GM18498 (cell line): ENCODE measurements at regions not wholly inside any gene's neighbourhood (a gene's known extent, or its start where the extent isn't known, plus 50 kb on each side); places are given as distances from the start of the nearest gene placed in this dataset.
"Not testable (repeated sequence)": the region's sequence is repeated elsewhere in the genome, so short reads cannot be mapped to it uniquely, and the experiment has no call there.

ENCODE experiments used
- ATAC-seq: cut with Tn5 transposase; IDR thresholded peaks from one replicate; pipeline ENCODE4 v1.9.1; 2021; ENCODE audit warnings: mild to moderate bottlenecking, moderate library complexity; ENCODE audit not compliant: unreplicated experiment

DNA sequence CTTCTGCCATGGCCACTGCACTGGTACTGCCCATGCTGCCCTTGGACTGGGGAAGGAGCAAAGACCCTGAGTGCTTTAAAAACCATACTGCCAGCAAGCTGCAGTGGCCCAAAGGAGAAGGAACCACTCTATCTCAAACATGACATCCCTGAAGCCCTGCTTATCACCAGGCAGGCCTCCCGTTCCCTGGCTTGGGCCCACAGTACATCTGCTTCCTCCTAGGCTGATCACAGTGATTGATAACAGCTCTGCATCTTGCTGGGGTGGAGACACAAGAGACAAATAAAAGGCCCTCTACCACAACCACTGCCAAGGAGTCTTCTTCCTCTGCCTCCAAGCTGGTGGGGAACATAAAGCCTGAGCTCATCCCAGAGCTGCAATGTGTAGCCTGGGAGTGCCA, 567.5 kb downstream of the TRHDE start:
- no peak for ATAC-seq

DNA sequence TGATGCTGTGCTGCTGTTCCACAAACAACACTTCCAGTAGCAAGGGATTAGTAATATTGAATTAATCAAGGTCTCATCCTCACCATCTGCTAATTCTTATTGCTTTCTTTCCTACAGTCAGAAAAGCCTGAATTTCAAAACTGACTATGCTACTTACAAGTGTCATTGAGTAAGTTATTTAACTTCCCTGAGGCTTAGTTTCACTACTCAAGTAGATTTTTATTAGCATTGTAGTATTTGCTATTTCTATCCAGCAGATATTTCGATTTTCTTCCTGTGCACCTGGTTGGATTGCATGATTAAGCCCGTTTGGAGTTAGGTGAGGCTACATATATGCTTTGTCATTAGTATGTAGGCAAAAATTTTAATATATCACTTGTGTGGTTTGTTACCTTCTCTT, 591.5 kb downstream of the TRHDE start:
- no peak for ATAC-seq

DNA sequence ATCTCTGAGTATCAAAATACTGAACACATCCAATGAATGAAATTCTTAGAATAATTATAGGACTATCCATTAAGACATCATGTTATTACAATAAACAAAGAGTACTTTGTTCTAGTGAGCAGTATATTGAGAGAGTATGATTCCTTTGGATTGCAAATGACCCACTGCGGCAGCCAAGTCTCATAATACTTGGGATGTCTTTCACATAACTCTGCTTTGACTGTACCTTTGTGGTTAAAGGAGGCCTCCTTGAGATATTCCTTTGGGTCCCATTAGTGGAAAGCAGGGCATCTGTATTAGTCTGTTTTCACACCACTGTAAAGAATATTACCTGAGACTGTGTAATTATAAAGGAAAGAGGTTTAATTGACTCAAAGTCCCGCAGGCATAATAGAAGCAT, 593.8 kb downstream of the TRHDE start:
- no peak for ATAC-seq

DNA sequence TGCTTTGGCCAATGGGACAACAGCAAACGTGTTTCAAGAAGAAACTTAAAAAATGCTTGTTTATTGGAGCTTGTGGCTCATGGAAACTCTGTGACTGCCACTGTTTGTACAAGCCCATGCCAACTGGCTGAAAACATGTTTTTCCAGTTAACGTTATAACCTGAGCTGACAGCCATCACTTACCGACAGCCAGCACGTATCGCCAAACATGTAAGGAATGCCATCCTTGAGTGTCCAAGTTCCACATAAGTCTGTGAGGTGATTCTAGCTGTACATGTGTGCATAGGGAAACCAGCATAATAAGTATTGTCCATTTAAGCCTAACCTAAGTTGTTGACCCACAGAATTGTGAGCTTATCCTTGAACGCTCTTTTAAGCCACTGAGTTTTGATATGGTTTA, 596.9 kb downstream of the TRHDE start:
- ATAC-seq: no peak

DNA sequence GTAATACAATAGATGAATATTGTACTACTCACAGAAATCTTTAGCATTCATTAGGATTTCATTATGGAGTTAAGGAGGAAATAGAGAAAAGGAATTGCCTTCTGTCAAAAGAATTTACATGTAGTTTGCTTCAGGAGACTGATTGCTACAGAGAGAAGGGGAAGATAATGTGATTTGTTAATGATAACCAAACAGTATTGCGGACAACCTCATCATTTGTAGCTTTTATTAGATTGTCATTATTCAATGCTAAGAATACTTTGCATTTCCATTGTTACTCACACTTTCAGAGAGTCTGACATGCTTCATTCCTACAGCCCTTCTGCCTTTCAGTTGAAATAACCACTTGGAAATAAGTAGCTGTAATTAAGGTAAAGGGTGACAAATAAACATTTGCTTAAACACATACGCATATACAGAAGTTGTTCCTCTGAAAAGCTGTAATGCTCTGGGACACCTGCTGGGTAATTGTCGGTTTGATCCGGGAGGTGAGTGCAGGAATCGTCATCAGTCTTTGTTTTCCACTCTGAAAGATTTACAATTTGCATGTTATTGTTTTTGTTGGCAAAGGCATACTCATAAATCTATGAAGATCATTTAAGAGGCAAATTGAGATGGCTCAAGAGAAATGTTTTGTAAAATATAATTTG, 600.2 kb downstream of the TRHDE start:
- ATAC-seq: no peak

DNA sequence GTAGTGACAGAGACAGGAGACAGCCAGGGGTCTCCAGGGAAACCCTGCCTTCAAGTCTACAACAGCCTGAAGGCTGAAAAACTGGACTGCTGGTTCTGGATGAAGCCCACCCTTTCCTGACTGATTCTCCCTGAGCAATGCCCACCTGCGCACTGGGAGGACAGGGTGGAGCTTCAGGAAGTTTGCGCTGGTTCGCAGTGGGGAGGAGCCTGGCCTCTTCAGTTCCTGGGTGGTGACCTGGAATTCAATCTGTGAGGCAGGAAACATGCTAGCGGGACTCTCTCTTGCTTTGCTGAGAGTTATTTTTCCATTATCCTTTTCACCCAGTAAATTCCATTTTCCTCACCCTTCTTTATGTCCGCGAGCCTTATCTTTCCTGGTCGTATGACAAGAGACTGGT, 600.8 kb downstream of the TRHDE start:
- ATAC-seq: no peak

DNA sequence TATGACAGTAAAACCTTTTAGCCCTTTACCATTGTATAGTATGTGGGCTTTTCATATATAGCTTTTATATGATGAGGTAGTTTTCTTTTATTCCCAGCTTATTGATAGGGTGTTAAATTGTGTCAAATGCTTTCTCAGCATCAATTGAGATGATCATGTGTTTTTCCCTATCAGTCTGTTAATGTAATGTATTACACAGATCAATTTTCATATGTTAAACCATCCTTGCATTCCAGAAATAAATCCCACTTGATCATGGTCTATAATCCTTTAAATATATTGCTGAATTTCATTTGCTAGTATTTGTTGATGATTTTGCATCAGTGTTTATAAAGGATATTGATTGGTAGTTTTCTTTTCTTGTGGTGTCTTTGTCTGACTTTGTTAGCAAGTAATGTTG, 603.9 kb downstream of the TRHDE start:
- no peak for ATAC-seq

DNA sequence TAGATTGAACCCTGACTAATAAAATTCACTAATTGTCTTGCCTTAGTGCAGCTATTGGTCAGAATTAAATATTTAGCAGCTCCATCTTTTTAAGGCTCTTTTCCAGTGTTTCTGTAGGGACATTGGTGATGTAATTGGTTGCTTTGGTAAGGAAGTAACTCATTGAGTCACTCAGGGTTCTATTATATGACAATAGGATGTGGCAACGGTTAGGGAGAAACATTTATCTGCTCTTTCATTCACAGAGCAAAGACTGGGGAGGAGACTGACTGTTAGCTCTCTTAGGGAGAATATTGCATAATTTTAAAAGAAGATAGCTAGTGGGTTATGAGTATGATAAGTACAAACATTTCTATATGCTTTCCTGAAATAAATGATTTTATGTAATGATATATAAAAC, 616.5 kb downstream of the TRHDE start:
- no peak for ATAC-seq

DNA sequence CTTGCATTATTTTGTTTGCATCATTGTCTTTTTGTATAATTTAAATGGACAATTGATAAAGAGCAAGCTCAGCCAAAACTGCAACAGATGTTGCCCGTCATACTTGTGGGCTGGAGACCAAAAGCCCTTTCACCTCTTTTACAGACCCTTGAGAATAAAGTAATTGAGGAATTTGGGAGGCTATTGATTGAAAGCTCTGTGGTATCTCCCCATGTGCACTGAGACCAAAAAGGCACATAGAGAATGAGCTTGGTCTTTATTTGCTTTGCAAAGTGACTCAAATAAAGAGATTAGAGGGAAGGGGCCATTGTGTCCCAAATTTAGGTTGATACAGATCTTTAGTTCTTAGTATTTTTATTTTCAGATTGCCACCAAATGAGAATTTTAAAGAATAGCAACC, 617.6 kb downstream of the TRHDE start:
- no peak for ATAC-seq

DNA sequence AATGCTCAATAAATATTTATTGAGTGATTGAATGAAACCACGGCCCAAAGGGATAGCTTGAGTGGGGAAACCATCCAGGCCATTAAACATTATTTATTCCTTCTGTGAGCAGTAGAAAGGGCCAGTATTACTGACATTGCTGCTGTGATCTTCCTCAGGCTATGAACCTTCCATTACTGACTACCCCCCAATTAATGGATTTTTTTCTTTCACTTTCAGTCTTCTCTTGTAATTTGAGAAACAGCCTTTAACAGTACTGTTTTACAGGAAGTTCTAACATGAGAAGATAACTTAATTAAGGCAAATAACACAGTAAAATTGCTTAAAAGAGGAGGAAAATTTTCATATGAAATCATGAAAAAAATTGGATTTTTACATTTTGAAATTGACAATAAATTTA, 629.5 kb downstream of the TRHDE start:
- no peak for ATAC-seq

DNA sequence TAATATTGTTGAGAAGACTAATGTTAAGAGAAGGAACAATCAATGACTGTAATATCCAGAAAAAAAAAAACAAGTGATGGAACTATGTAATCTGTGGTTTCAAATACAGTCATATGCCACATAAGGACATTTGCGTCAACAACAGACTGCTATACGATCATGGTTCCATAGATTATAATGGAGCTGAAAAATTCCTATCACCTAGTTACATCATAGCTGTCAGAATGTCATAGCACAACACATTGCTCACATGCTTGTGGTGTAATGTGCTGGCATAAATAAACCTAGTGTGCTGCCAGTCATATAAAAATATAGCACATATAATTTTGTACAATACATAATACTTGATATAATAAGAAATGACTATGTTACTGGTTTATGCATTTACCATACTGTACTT, 653.5 kb downstream of the TRHDE start:
- ATAC-seq: no peak

DNA sequence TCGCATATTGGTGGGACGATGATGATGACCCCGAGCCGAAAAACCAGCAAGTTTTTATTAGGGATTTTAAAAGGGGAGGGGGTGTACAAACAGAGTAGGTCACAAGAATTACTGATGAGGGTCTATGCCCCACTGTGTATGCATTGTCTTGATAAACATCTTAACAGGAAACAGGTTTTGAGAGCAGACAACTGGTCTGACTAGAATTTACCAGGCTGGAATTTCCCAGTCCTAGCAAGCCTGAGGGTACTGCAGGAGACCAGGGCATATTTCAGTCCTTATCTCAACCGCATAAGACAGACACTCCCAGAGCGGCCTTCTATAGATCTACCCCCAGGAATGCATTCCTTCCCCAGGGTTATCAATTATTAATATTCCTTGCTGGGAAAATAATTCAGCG, 659.7 kb downstream of the TRHDE start:
- not testable (repeated sequence) for ATAC-seq

DNA sequence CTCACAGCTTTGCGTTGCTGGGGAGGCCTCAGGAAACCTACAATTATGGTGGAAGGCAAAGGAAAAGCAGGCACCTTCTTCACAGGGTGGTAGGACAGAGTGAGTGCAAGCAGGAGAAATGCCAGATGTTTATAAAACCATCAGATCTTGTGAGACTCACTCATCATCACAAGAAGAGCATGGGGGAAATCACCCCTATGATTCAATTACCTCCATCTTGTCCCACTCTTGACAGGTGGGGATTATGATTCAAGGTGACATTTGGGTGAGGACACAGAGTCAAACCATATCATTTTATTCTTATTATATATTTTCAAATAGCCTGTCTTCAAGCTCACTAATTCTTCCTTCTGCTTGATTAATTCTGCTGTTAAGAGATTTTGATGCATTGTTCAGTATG, 665.3 kb downstream of the TRHDE start:
- no peak for ATAC-seq

DNA sequence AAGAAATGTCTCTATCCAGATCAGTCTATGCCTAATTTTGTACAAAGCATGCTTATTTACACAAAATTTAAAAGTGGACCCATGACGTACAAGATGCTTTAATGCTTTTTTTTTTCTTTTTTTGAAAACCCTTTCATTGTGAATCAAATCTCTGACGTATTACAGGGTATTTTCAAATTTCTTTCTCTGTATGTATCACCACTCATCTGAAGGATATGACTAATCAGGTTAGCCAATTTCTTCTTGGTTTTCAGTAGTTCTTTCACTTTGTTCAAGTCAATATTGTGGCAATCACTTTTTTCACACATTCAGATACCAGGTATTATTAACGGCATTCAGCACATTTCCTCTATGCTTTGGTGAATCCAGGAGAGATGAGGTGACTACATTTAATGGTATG, 685.3 kb downstream of the TRHDE start:
- ATAC-seq: no peak

DNA sequence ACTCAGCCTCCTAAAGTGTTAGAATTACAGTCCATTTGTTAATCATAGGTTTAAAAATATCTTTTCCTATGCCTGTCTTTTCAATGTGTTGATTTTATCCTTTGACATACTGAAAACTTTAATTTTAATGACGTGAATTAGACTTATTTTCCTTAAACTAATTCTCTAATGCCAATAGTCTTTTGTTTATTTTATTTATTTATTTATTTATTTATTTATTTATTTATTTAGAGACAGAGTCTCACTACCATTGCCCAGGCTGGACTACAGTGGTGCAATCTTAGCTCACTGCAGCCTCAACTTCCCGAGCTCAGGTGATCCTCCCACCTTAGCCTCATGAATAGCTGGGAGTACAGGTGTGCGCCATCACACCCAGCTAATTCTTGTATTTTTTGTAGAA, 694.5 kb downstream of the TRHDE start:
- ATAC-seq: no peak

DNA sequence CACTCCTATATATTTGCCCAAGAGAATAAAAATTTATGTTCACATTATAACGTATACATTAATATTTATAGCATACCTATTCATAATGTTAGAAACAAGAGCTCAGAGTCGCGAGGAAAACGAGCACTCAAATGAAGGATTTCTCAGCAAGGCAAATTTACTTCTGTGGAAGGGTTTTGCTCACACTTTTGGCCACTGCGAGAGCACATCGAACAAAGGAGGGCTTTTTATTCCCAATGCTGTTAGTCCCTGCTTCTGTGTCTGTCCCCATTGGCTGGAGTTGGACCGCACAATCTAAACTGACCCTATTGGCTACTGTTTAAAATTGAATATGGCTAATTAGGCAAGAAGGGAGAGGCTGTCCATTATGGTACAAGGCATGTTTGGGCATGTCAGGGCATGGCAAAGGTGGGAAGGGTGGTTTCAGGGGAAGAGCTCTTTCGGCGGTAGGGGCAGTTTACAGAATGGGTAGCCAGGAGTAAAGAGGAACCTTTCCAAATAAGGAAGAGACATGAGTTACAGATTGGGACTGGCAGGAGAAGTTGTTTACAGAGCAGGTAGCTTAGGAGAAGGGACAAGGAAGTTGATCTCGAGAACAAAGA, 702.9 kb downstream of the TRHDE start:
- ATAC-seq: no peak

DNA sequence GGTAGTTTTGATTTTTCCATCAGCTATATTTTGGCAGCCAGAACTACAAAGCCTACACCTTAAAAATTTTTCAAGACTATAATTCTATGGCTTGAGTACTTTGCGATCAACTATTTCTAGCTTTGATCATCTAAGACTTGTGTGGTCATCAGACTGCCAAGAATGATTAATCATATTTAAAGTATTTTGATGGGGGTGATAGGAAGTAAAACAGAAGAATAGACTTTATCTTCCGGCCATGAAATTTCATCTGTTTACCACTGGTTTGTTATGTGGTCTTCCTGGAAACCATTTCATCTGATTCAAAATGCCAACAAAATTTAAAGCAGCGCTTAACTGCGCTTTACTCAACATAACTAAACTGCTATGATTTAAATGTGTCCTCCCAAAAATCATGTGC, 706.8 kb downstream of the TRHDE start:
- no peak for ATAC-seq

DNA sequence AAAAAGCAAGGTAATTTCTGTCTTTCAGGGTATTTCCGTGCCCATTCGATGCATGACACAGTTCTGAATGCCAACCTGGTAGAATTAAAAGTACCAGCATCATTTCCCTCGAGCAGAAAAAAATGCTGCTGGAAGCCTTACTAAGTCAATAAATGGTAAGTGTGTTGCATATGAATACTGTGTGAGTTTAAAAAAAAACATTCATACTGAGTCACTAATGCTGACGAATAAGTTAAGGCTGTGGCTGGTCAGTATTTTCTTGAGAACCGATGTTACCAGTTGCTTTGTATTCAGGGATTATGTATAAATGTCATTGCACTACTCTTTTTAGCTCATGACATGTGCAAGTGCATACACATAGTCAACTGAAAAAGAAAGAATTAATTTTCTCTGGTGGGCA, 710.2 kb downstream of the TRHDE start:
- no peak for ATAC-seq

DNA sequence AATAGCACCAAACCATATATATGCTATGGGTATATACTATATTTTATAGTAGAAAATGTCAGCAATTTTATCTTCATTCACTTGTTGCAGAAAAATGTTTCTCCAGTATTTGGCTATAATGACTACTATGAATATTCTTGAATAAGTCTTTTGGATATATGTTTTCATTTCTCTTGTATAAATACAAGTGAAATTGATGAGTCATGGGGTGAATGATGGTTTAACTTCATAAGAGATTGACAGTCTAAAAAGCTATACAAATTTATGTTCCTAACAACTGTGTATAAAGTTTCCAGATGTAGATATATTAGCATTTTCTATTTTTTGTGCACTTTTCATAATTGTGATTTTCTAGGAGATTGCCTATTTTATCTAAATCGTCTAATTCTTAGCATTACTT, 714.8 kb downstream of the TRHDE start:
- no peak for ATAC-seq

DNA sequence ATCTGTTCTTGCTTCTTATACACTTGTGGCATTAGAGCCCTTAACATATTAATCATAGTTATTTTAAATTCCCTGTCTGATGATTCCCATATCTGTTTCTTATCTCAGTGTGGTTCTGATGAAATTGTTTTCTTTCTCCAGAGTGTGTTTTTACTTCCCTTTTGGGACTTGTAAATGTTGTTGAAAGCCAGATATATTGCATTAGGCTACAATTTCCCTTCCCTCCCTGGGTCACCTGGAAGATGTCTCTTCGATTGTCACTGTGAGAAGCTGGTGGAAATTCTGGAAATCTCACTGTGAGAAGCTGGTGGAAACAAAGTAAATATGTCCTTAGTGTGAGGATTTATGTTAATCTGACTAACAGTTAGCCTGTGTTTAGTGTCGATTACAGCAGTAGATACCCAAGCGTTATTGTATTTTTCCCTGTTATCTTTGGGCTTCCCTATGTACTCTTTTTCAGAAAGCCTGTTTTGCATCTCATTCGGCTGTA, 717.3 kb downstream of the TRHDE start:
- ATAC-seq: no peak

DNA sequence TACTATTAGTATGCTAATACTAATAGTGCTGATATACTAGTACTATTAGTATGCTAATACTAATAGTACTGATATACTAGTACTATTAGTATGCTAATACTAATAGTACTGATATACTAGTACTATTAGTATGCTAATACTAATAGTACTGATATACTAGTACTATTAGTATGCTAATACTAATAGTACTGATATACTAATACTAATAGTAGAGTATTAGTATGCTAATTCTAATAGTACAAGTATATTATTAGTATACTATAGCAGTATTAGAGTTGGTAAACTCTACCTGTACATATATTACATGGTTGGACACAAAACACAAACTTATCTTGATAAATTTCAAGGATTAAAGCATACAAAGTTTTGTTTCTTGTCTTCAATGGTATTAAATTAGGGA, 722.9 kb downstream of the TRHDE start:
- not testable (repeated sequence) for ATAC-seq

DNA sequence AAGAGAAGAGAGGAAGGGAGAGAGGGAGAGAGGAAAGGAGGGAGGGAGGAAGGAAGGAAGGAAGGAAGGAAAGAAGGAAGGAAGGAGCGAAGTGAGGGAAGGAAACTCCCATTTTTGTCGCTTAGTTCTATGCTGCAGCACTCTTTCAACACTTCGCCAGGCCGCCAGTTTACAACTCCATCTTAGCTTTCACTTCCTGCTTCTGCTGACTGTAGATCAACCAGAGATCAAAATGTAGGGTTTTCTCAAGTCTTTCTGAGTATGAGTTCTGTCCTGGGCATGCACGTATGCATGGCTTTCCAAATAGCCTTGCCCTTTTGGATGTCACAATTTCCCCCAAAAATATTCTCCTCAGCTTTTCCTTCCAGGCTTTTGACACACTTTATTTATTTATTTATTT, 723.4 kb downstream of the TRHDE start:
- no peak for ATAC-seq

DNA sequence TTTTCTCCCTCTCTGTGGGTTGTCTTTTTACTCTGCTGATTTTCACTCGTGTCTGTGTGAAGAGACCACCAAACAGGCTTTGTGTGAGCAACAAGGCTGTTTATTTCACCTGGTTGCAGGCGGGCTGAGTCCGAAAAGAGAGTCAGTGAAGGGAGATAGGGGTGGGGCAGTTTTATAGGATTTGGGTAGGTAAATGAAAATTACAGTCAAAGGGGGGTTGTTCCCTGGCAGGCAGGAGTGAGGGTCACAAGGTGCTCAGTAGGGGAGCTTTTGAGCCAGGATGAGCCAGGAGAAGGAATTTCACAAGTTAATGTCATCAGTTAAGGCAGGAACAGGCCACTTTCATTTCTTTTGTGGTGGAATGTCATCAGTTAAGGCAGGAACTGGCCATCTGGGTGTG, 729.6 kb downstream of the TRHDE start:
- not testable (repeated sequence) for ATAC-seq
